Lower leg skin (tissue), 4 donors: ENCODE measurements at regions not wholly inside any gene's neighbourhood (a gene's known extent, or its start where the extent isn't known, plus 50 kb on each side); places are given as distances from the start of the nearest gene placed in this dataset.

Experiments used
- DNase-seq, 2 donors: peaks; one replicate each; pipeline ENCODE4 v3.0.0-alpha.2; 2019; ENCODE audit warnings: low spot score in 2 of 2
- H3K4me3 ChIP-seq: fragments of 200-600 bp; sonication (generic); 2 replicates; pipeline ENCODE4 v1.5.1; 2017; ENCODE audit warnings: mild to moderate bottlenecking, low read depth; ENCODE audit not compliant: poor library complexity, severe bottlenecking
- CTCF ChIP-seq, 3 donors: fragments of 450-650 bp; IDR thresholded peaks; one replicate each; pipeline ENCODE4 v1.5.1; 2016; ENCODE audit warnings: antibody characterized with exemption in 3 of 3, mild to moderate bottlenecking in 3 of 3, moderate library complexity in 2 of 3
- POLR2A ChIP-seq, 2 donors: fragments of 450-650 bp; IDR thresholded peaks; one replicate each; pipeline ENCODE4 v1.6.1; 2016 to 2017; ENCODE audit warnings: antibody characterized with exemption in 2 of 2, mild to moderate bottlenecking in 1 of 2, moderate library complexity in 1 of 2
- WGBS, 2 donors: methylation state at CpG; one replicate each; pipeline ENCODE4 v1.1.5; 2018; 5-methylcytosine and 5-hydroxymethylcytosine counted together
- intact Hi-C: fragments of 100-400 bp; cut with DNase I; formaldehyde crosslinking; loops from one replicate; pipeline ENCODE4 v1.15.0; 2023; ENCODE audit warnings: low total_unique reads

- 95 to 99% methylated on average over 5 of the region's 5 CpGs for WGBS, 2 donors
- no peak for TF ChIP-seq POLR2A (IDR thresholded peaks at IDR 0.05)
- TF ChIP-seq CTCF (IDR thresholded peaks at IDR 0.05): no peak
- intact Hi-C loops: loop anchor here (10.0 kb wide), 1 partner anchor 215 kb away; no protein-coding TSS in a partner anchor
- no peak overlapping the region for H3K4me3 ChIP-seq
- no peak for DNase-seq
These were observed 245.4 kb downstream of the SKIDA1 start for GRCh38 chr10:21280037-21280436.

GRCh38 chr10:21279217-21279575 is 246.3 kb downstream of the SKIDA1 start:
- intact Hi-C loops: no loop called here
- WGBS, 2 donors: 74 to 77% methylated on average over 3 of the region's 3 CpGs
- H3K4me3 ChIP-seq: no peak overlapping the region
- DNase-seq: no peak
- no peak for TF ChIP-seq POLR2A (IDR thresholded peaks at IDR 0.05)
- TF ChIP-seq CTCF (IDR thresholded peaks at IDR 0.05): no peak

- TF ChIP-seq CTCF (IDR thresholded peaks at IDR 0.05) (no peak), POLR2A (IDR thresholded peaks at IDR 0.05) (no peak)
- intact Hi-C loops: no loop called here
- DNase-seq: peak; percentile 95 to 98
- 29 to 31% methylated on average over 8 of the region's 8 CpGs for WGBS, 2 donors
- no peak overlapping the region for H3K4me3 ChIP-seq
These were observed 246.8 kb downstream of the SKIDA1 start for GRCh38 chr10:21278491-21279216.

GRCh38 chr10:21273400-21273968 is 252.0 kb downstream of the SKIDA1 start:
- intact Hi-C loops: loop anchor here (5.0 kb wide), 2 partner anchors 196 to 411 kb away; no protein-coding TSS in a partner anchor
- WGBS, 2 donors: 88 to 92% methylated on average over 3 of the region's 3 CpGs
- DNase-seq: no peak
- TF ChIP-seq POLR2A (IDR thresholded peaks at IDR 0.05) (no peak), CTCF (IDR thresholded peaks at IDR 0.05) (no peak)
- no peak overlapping the region for H3K4me3 ChIP-seq

- 80 to 82% methylated on average over 4 of the region's 4 CpGs for WGBS, 2 donors
- intact Hi-C loops: loop anchor here (5.0 kb wide), 2 partner anchors 196 to 411 kb away; no protein-coding TSS in a partner anchor
- DNase-seq: no peak
- H3K4me3 ChIP-seq: no peak overlapping the region
- no peak for TF ChIP-seq CTCF (IDR thresholded peaks at IDR 0.05)
- TF ChIP-seq POLR2A (IDR thresholded peaks at IDR 0.05): no peak
These were observed 252.7 kb downstream of the SKIDA1 start for GRCh38 chr10:21272643-21273399.
